ENCODE measurements at regions not wholly inside any gene's neighbourhood (a gene's known extent, or its start where the extent isn't known, plus 50 kb on each side); places are given as distances from the start of the nearest gene placed in this dataset.
A peak's percentile ranks its signal among the peaks of the same experiment; 100 is the strongest.

GRCh38 chr11:15613789-15614188 is 499.1 kb downstream of the INSC start:
- DNase-seq (ENCODE audit: low read depth in 1 of 2, low spot score in 1 of 2): no peak
- in situ Hi-C loops (cut with HindIII; ENCODE audit: low pct_unique_long_range_greater_than_20kb, low sequenced_read_pairs): no loop called here
- TF ChIP-seq JUND (IDR thresholded peaks at IDR 0.05; ENCODE audit: low read depth): no peak

GRCh38 chr11:15615398-15616096 is 500.8 kb downstream of the INSC start:
- TF ChIP-seq JUND (IDR thresholded peaks at IDR 0.05; ENCODE audit: low read depth): no peak; the same call in 1 of the 2 replicates
- in situ Hi-C loops (cut with HindIII; ENCODE audit: low pct_unique_long_range_greater_than_20kb, low sequenced_read_pairs): no loop called here
- peak in 1 of 2 experiments; percentile 94 for DNase-seq (ENCODE audit: low read depth in 1 of 2, low spot score in 1 of 2)

DNA sequence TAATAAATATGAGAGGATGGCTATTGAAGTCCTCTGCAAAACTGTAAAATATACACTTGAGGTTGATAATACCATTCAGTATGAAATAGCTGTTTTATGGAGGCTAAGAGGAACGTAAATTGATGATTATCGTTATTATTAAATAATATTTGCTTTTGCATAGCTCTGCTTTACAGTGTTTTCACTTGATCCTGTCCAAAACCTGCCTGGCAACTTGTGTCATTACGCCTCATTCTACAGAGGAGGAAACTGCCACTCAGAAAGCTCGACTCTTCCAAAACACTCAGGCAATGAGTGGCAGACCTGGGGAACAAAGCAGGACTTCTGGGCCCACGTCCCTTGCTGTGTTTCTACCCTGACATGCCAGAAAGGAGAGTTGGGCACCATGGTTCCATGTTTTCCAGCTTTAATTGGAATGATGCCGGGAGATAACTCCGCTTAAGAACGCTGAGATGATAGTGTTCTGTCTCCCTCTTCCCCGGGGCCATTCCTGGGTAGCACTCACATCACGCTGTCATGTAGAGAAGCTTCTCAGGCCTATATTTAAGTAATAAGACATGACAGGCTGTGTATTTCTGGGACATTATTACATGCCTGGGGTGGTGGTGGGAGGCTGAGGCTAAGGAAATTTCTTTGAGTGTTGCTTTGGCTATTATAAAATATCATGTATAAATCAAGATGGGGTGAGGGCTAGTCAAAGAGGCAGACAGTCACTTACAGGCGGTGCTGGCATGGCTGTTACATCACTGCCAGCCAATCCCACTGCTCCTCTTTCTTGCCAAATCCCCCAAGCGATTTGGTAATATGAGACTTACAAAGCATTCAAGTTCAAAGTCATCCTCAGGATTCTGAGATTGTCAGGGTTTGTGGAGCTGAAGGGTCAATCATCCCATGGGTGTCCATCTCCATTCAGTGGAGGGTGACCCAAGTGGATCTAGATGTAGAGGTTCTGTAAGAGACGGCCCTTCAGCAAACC is 501.7 kb downstream of the INSC start:
- DNase-seq (ENCODE audit: low read depth in 1 of 2, low spot score in 1 of 2): peak in 1 of 2 experiments; percentile 88
- TF ChIP-seq JUND (IDR thresholded peaks at IDR 0.05; ENCODE audit: low read depth): peak; percentile 62; the same call in 1 of the 2 replicates
- in situ Hi-C loops (cut with HindIII; ENCODE audit: low pct_unique_long_range_greater_than_20kb, low sequenced_read_pairs): no loop called here

DNA sequence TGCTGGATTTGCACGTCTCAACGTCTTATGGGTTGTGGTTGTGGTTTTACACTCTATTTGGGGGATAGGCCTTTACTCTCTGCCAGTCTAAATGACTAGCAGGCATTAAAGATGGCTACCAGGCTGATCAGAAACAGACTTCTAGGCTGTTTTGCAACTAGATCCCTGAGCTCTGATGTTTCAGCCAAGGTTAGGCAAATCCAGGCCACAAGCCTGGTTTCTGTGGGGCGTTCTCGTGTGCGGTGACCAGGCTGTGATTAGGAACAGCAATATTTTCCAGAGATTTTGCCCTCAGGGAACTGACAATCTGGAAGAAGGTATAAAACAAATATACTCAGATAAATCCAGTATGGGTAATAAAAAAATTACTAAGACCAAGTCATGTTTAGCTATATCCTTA is 502.4 kb downstream of the INSC start:
- in situ Hi-C loops (cut with HindIII; ENCODE audit: low pct_unique_long_range_greater_than_20kb, low sequenced_read_pairs): no loop called here
- TF ChIP-seq JUND (IDR thresholded peaks at IDR 0.05; ENCODE audit: low read depth): no peak; the same call in 1 of the 2 replicates
- peak in 1 of 2 experiments; percentile 77 for DNase-seq (ENCODE audit: low read depth in 1 of 2, low spot score in 1 of 2)

- in situ Hi-C loops (cut with HindIII; ENCODE audit: low pct_unique_long_range_greater_than_20kb, low sequenced_read_pairs): no loop called here
- TF ChIP-seq JUND (IDR thresholded peaks at IDR 0.05; ENCODE audit: low read depth): peak; percentile 92
- peak; percentile 39 to 91 for DNase-seq (ENCODE audit: low read depth in 1 of 2, low spot score in 1 of 2)
Observed at GRCh38 chr11:15618583-15619032, 503.9 kb downstream of the INSC start.

DNA sequence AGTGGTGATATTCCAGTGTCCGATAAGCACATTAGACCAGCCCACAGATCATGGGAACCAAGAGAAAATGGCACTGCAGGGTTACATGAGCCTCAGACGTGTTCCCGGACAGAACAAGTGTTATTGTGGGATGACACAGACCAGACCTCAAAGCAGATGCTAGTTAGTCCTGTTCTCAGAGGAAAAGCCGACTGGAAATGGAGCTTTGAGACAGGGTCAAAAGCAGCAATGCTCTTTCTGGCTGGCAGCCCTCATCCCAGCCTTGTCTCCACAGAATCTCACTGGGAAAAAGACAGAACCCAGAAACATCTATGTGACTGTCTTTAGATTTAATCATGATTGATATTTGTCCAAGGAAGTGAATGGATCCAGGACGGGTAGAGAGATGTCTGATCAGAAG is 506.8 kb downstream of the INSC start:
- DNase-seq (ENCODE audit: low read depth in 1 of 2, low spot score in 1 of 2): no peak
- TF ChIP-seq JUND (IDR thresholded peaks at IDR 0.05; ENCODE audit: low read depth): no peak
- in situ Hi-C loops (cut with HindIII; ENCODE audit: low pct_unique_long_range_greater_than_20kb, low sequenced_read_pairs): no loop called here

DNA sequence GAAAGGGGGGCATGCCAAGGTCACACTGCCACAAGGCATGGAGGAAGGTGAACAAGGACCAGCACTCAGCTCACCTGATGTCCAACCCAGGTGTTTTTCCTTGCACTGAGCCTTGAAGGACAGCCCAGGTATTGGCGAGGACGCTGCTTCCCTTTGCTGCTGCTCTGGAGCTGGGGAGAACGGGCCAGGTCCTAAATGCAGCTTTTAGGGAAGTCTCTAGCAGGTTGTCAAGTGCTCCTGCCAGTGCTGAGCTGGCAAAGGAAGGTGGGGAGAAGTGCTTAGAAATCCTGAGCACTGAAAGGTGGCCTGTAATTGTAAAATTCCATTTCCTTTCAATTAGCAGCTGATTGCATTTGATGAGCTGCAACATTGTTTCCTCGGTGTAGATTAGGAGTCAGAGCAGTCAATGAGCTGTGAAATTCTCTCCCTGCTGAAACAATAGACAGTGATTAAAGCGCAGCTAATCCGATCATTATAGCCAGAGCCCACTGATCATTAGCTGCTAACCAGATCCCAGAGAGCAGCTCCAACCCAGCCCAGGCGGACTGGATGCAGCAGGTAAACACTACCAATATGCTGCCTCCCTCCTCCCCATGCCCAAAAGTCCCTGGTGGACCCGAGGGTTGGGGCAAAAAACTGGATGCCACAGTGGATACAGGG is 507.6 kb downstream of the INSC start:
- in situ Hi-C loops (cut with HindIII; ENCODE audit: low pct_unique_long_range_greater_than_20kb, low sequenced_read_pairs): no loop called here
- TF ChIP-seq JUND (IDR thresholded peaks at IDR 0.05; ENCODE audit: low read depth): no peak
- no peak for DNase-seq (ENCODE audit: low read depth in 1 of 2, low spot score in 1 of 2)

DNA sequence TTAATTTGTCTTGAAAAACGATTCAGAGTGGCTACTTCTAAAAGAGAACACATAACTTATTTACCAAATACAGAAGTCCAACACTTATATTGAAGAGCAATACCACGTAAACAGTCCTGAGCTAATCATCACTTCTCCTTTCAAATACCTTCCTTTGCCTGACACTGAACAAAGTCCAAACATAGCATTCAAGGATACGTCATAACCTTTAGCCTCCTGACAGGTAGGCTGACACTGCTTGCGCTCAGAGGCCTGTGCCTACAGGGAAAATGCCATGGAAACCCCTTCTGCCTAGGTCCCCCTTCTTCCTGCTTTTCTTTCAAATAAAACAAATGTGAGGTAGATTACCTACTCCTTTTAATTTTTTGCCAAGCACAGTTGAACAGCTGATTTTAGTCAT is 510.0 kb downstream of the INSC start:
- TF ChIP-seq JUND (IDR thresholded peaks at IDR 0.05; ENCODE audit: low read depth): no peak
- in situ Hi-C loops (cut with HindIII; ENCODE audit: low pct_unique_long_range_greater_than_20kb, low sequenced_read_pairs): no loop called here
- DNase-seq (ENCODE audit: low read depth in 1 of 2, low spot score in 1 of 2): no peak

DNA sequence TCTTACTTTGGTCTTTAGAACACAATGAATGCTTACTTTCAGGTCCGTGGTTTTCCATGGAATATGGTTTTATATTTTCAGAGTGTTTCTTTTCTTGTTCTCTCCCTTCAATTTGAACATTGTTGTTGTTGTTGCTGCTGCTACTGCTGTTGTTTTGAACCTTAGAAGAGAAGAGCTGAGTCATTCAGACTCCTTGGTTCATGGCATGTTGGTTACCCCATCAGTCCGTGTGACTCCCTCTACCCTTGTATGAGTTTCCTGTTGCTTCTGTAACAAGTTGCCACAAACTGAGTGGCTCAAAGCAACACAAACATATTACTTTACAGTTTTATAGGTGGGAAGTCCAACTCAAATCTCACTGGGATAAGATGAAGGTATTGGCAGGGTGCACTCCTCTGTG is 511.0 kb downstream of the INSC start:
- in situ Hi-C loops (cut with HindIII; ENCODE audit: low pct_unique_long_range_greater_than_20kb, low sequenced_read_pairs): no loop called here
- no peak for DNase-seq (ENCODE audit: low read depth in 1 of 2, low spot score in 1 of 2)
- TF ChIP-seq JUND (IDR thresholded peaks at IDR 0.05; ENCODE audit: low read depth): no peak

DNA sequence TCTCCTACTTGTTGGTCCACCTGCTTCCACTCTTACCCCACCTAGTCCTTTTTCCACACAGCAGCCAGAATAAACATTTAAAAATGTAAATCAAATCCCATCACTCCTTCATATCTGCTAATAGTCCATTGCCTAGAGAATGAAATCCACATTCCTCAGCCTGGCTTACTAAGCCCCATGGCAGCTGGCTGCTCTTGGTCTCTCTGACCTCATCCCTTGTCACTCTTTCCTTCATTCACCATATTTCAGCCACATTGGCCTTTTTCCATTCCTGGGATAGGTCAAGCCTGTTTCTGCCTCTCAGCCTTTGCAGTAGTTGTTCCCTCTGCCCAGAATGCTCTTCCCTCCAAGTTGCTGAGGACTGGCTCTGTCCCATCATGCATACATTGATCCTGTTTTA is 512.8 kb downstream of the INSC start:
- TF ChIP-seq JUND (IDR thresholded peaks at IDR 0.05; ENCODE audit: low read depth): no peak
- in situ Hi-C loops (cut with HindIII; ENCODE audit: low pct_unique_long_range_greater_than_20kb, low sequenced_read_pairs): no loop called here
- no peak for DNase-seq (ENCODE audit: low read depth in 1 of 2, low spot score in 1 of 2)

DNA sequence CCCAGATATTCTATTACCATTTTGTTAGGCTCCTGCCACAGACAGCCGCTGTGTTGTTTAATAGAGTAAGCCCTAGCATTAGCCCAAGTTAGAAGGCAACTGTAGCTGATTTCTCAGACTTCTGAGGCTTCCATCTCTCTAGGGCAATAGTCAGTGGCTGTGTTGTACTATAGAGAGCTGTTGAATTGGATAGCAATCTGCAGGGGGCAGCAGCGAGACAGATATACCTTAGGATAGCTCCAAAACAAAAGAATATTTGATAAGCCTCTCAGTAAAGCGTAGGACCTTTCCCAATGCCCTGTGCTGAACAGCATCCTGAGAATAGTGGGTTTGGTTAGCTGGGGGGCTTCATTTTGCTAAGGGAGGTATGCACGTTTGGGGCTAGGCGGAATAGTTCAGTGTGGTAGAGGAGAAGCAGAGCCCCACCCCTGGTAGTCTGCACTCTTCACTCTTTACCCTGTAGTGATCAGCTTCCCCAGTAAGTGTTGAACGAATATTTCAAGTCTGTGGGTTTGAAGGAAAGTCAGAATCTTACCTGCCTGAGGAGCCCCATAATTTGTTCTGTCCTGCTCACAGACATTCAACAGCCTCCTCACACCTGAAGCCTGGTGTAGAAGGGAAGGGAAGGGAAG is 515.1 kb downstream of the INSC start:
- TF ChIP-seq JUND (IDR thresholded peaks at IDR 0.05; ENCODE audit: low read depth): no peak
- peak in 1 of 2 experiments; percentile 53 for DNase-seq (ENCODE audit: low read depth in 1 of 2, low spot score in 1 of 2)
- in situ Hi-C loops (cut with HindIII; ENCODE audit: low pct_unique_long_range_greater_than_20kb, low sequenced_read_pairs): no loop called here

DNA sequence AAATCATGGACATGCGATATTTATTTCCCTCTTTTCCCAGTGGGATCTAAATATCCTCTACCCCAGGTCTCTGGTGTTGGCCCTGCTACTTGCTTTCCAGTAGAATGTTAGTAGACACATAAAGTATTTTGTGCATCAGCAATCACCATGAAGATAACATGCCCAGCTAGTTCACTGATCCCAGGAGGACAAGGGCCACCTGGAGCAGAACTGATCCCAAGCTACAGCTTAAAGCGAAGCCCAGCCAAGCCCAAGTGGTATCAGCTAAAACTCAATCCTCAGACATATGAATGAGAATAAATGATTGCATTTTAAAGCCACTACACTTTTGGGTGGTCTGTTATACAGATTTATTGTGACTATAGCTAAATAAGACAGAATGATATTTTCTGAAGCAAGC is 516.2 kb downstream of the INSC start:
- no peak for DNase-seq (ENCODE audit: low read depth in 1 of 2, low spot score in 1 of 2)
- TF ChIP-seq JUND (IDR thresholded peaks at IDR 0.05; ENCODE audit: low read depth): no peak
- in situ Hi-C loops (cut with HindIII; ENCODE audit: low pct_unique_long_range_greater_than_20kb, low sequenced_read_pairs): no loop called here
